ENCODE measurements at regions not wholly inside any gene's neighbourhood (a gene's known extent, or its start where the extent isn't known, plus 50 kb on each side); places are given as distances from the start of the nearest gene placed in this dataset.

DNA sequence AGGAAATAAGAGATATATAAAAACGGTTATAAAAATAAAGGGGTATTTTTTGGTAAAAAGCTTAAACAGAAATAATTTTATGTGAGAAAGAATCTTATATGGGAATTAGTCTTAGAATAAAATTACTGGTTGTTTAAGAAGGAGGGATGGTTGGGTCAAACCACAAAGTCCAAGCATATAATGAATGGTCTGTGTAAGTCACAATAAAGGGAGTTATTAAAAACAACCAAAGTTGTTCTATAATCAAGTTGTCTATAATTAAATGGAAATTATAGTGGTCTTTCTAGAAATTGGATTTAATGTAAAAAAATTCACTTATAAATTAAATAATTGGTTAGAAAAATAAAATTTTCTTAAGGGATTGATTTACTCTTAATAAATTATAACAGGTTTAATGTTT lies 304.8 kb downstream of the POM121L12 start:
- TF ChIP-seq POLR2A (IDR thresholded peaks at IDR 0.05): no peak
- TF ChIP-seq, protein P1, sequence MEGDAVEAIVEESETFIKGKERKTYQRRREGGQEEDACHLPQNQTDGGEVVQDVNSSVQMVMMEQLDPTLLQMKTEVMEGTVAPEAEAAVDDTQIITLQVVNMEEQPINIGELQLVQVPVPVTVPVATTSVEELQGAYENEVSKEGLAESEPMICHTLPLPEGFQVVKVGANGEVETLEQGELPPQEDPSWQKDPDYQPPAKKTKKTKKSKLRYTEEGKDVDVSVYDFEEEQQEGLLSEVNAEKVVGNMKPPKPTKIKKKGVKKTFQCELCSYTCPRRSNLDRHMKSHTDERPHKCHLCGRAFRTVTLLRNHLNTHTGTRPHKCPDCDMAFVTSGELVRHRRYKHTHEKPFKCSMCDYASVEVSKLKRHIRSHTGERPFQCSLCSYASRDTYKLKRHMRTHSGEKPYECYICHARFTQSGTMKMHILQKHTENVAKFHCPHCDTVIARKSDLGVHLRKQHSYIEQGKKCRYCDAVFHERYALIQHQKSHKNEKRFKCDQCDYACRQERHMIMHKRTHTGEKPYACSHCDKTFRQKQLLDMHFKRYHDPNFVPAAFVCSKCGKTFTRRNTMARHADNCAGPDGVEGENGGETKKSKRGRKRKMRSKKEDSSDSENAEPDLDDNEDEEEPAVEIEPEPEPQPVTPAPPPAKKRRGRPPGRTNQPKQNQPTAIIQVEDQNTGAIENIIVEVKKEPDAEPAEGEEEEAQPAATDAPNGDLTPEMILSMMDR (IDR thresholded peaks at IDR 0.05): no peak

All from breast epithelium (tissue), 3 donors.